HG03342 (cell line): ENCODE measurements at regions not wholly inside any gene's neighbourhood (a gene's known extent, or its start where the extent isn't known, plus 50 kb on each side); places are given as distances from the start of the nearest gene placed in this dataset.

Experiments
- ATAC-seq: cut with Tn5 transposase; IDR thresholded peaks from one replicate; pipeline ENCODE4 v1.9.1; 2021; ENCODE audit warnings: mild to moderate bottlenecking, moderate library complexity; ENCODE audit not compliant: unreplicated experiment

DNA sequence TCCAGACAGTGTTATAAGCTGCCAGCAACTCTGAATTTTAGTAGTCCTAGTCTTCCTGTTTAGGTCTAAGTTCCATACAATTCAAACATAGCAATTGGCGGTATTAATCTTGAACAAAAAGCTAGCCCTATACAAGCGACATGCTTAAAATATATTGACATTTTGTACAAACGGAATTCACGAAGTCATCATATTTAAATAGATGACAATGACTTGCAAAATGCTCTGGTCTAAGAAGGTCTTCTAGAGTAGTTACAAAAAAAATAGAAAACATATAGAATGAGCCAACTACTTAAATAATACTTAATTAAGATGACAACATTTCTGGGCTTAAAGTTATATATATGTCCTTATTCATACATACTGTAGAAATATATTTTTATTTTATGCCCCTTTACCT is 446.6 kb downstream of the ANKRD7 start:
- ATAC-seq = no peak

GRCh38 chr7:118684796-118685195 is 460.3 kb downstream of the ANKRD7 start:
- ATAC-seq = no peak

DNA sequence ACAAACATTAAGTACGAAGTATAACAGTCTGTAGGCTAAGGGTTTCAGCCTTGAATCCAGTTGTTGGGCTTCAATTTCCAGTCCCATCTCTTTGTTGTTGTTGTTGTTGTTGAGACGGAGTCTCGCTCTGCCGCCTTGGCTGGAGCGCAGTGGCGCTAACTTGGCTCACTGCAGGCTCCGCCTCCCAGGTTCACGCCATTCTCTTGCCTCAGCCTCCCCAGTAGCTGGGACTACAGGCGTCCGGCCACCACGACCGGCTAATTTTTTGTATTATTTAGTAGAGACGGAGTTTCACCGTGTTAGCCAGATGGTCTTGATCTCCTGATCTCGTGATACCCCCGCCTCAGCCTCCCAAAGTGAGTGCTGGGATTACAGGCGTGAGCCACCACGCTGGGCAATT is 464.9 kb downstream of the ANKRD7 start:
- ATAC-seq = no peak

DNA sequence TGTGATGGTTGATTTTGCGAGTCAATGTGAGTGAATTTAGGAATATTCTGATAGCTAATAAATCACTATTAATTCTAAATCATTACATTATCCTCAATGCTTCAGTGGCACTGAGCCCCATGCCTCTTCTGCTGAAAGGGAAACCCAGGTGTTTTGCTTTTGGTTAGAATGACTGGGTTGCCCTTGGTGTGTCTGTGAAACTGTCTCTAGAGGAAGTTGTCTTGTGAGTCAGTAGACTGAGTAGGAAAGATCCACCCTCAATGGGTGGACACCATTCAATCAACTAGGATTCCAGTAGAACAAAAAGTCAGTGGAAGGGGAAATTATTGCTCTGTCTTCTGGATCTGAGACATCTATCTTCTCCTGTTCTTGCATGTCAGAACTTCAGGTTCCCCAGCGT is 472.4 kb downstream of the ANKRD7 start:
- peak; percentile 49 for ATAC-seq

- no peak for ATAC-seq
These were observed 474.7 kb downstream of the ANKRD7 start for GRCh38 chr7:118699222-118699621.

- ATAC-seq = no peak
These were observed 484.2 kb downstream of the ANKRD7 start for GRCh38 chr7:118708741-118709140.

DNA sequence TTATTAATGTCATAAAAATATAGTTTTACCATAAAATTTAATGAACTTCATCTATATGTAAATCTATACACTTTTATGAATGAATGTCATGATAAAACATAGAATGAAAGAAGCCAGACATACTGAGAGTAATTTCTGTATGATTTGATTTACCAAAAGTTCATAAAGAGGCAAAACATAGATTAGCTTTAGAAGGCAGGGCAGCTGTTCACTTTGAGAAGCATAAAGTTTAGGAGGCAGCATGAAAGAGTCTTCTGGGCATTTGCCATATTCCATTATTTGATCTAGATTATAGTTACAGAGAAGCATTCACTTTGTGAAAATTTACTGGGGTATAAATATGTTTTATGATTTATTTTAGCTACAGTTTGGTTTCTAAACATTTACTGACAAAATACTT is 487.2 kb downstream of the ANKRD7 start:
- no peak for ATAC-seq

DNA sequence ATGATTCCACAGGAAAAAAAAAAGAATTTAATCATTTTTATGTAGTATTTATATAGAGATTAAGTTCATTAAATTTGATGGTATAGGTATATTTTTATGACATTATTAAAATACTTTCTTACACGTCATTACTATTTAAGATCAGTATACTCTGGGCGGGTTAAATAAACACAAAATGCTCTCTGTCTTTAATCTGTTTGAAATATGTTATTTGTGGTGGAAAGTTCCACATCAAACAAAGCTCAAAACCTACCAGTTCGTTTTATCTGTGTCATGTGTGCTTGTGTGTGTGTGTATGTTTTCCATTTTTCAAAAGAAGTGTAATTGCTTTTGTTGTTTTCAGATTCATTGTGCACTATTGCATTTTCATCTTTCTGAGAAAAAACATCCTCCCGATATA is 488.5 kb downstream of the ANKRD7 start:
- ATAC-seq = no peak

- no peak for ATAC-seq
These were observed 496.1 kb downstream of the ANKRD7 start for GRCh38 chr7:118720632-118721031.

GRCh38 chr7:118731854-118732253 is 507.4 kb downstream of the ANKRD7 start:
- ATAC-seq = no peak

DNA sequence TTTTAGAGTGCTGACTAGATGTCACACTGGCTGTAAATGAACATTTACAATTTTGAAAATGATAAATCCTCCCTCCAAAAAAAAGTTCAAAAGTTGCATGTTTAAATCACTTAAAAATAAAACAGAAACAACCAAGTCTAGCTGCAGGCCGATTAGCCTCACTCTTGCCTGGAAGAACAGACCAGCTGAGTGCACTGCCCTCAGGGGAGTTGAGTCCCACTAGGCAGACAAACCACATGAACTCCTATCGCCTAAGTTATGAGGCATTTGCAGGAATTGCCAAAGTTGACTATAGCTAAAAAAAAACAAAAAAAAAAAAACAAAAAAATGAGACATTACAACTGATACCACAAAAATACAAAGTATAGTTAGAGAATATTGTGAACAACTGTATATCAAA is 510.0 kb downstream of the ANKRD7 start:
- ATAC-seq = no peak

- ATAC-seq = no peak
These were observed 510.9 kb downstream of the ANKRD7 start for GRCh38 chr7:118735441-118735840.

GRCh38 chr7:118737935-118738334 is 513.4 kb downstream of the ANKRD7 start:
- no peak for ATAC-seq

- no peak for ATAC-seq
These were observed 521.4 kb downstream of the ANKRD7 start for GRCh38 chr7:118745927-118746326.

DNA sequence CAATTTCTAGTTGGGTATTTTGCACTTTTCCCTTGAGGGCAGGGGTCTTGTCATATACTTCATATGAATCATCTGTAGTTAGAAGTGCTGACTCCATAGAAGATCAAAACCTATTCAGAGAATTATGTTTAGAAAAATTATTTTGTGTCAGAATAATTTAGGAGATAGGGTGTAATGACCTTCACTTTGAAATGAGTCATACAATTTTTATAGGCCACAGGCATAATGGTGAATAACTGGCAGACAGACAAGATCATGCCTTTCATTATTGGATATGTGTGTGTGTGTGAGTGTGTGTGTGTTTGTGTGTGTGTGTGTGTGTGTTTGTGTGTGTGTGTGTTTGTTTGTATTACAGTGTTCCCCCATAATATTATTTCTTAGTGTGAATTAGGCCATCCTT is 523.0 kb downstream of the ANKRD7 start:
- ATAC-seq = no peak

DNA sequence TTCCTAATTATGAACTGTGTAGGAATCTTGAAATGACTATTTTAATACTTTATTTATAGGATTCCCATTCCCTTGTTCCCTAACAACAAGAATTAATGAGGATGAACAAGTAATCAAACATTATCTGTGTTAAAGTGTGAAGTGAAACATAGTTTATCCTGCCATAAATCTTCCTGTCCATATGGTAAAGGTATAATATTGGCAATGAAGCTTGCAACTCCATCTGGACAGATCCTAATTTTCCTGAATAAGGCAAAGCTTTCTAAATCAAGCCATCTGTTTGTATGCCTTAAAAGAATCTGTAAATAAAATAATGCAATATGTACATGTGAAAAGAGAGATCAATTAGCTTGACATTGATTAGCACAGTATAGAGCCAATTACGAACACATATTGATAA is 529.0 kb downstream of the ANKRD7 start:
- no peak for ATAC-seq

DNA sequence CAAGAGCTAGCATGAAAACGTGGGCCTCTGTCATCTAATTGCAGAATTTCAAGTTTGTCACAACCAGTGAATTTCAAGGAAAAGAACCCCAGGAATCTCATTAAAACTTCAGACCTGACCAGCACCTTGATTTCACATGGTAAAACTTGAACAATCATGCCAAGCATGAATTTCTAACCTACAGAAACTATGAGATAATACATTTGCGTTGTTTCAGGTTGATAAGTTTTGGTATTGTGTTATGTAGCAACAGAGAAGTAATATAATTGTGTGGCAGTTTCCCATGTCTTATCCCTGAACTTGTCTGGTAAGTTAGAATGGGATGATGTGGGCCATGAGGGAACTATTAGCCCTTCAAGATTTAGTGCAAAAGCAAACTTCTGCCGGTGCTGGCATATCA is 530.1 kb downstream of the ANKRD7 start:
- no peak for ATAC-seq

GRCh38 chr7:118755067-118755625 is 530.6 kb downstream of the ANKRD7 start:
- ATAC-seq = no peak

DNA sequence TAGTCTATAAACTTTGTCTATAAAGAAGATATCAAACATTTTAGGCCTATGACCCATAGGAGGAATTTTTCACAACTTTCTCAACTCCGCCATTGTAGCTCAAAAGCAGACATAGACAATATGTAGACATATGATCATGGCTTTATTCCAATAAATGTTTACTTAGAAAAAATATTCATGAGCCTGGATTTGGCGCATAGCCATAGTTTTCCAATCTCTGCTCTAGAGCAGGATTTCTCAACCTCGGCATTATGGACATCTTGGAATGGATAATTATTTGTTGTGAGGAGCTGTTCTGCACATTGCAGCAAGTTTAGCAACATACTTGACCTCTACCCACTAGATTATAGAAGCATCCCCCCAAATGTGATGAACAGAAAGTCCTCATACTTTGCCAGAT is 532.6 kb downstream of the ANKRD7 start:
- no peak for ATAC-seq

DNA sequence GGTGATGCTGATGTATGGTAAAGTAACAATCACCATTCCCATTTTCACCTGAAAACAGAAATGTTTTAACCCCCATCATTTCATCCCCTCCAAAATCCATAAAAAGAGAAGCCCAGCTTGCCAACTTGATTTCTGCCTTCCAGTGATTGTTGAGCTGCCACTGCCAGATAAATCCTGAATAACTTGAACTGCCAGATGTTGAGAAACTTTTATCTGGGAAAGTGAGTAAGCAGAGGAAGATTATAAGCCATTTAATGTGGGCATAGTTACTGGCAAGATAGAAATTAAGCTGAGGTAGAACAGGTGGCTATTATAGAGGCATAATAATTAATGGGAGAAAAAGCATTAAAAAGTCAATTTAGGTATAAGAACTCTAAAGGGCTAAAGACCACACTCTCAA is 534.1 kb downstream of the ANKRD7 start:
- no peak for ATAC-seq

DNA sequence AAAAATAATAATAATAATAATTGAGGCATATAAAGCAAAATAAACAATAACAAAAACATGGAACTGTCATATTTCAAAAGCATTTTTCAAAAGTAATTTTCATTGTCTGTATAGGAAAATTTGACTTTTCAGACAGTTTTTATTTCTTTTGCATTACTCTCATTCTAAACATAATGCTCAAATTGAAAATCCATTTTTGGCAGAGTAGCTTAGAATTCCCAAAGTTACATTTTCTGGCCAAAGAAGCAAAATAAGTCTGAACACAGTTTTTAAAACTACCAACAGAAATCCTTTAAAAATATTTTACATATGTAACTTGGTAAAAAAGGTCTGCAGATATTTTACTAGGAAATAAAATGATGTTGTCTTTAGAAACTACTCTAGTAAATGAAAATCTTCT is 535.4 kb downstream of the ANKRD7 start:
- ATAC-seq = no peak

DNA sequence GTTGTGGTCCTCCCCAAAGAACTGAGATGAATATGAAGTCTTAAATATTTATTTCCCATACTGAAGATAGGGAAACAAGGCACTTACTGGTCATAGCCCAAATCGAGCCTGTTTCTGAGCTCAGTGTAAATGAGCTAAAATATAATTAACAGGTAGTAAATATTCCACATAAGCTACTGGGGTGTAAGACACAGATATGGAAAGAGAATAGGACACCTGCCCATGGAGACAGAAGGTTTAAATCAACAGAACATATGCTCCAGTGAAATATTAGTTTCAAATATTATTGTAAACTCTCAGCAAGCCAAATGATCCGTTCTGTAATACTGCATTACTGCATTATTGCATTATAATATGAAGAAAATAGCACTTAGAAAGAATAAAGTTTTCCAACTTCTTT is 537.9 kb downstream of the ANKRD7 start:
- no peak for ATAC-seq

- no peak for ATAC-seq
These were observed 539.7 kb downstream of the ANKRD7 start for GRCh38 chr7:118764221-118764620.

- no peak for ATAC-seq
These were observed 547.2 kb downstream of the ANKRD7 start for GRCh38 chr7:118771672-118772071.
